ENCODE measurements at regions not wholly inside any gene's neighbourhood (a gene's known extent, or its start where the extent isn't known, plus 50 kb on each side); places are given as distances from the start of the nearest gene placed in this dataset.

- TF ChIP-seq, protein P1, sequence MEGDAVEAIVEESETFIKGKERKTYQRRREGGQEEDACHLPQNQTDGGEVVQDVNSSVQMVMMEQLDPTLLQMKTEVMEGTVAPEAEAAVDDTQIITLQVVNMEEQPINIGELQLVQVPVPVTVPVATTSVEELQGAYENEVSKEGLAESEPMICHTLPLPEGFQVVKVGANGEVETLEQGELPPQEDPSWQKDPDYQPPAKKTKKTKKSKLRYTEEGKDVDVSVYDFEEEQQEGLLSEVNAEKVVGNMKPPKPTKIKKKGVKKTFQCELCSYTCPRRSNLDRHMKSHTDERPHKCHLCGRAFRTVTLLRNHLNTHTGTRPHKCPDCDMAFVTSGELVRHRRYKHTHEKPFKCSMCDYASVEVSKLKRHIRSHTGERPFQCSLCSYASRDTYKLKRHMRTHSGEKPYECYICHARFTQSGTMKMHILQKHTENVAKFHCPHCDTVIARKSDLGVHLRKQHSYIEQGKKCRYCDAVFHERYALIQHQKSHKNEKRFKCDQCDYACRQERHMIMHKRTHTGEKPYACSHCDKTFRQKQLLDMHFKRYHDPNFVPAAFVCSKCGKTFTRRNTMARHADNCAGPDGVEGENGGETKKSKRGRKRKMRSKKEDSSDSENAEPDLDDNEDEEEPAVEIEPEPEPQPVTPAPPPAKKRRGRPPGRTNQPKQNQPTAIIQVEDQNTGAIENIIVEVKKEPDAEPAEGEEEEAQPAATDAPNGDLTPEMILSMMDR (IDR thresholded peaks at IDR 0.05) = no peak
- TF ChIP-seq POLR2A (IDR thresholded peaks at IDR 0.05) = no peak
Observed at GRCh38 chr6:99064834-99065233, 117.1 kb upstream of the FBXL4 start.

Measured in breast epithelium (tissue), 3 donors.